C4-2B (cell line): ENCODE measurements at regions not wholly inside any gene's neighbourhood (a gene's known extent, or its start where the extent isn't known, plus 50 kb on each side); places are given as distances from the start of the nearest gene placed in this dataset.

Experiments
- ZFX ChIP-seq: fragments of 450-650 bp; IDR thresholded peaks from 2 replicates; pipeline ENCODE4 v1.6.1; 2017
- TF ChIP-seq, protein P1 (sequence below): fragments of 450-650 bp; conservative IDR thresholded peaks from 2 replicates; pipeline ENCODE4 v1.5.1; 2017; ENCODE audit warnings: mild to moderate bottlenecking

DNA sequence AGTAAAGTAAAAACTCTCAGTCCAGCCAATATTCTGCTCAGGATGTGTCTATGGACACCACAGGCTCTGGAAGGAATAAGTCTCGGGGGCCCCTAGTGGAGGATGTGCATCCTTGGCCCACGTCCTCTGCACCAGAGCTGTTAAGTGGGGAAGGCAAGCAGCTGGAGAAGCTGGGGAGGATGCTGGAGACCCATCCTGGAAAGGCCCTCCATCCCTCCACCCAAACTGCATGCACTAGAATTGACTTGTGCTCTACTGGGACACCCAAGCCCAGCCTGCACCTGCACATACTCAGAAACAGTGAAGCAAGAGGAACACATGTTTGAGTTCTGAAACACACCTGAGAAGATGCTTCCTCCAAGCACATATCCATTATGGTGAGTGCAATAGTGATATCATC lies 307.8 kb downstream of the TSHZ3 start:
- TF ChIP-seq, protein P1, sequence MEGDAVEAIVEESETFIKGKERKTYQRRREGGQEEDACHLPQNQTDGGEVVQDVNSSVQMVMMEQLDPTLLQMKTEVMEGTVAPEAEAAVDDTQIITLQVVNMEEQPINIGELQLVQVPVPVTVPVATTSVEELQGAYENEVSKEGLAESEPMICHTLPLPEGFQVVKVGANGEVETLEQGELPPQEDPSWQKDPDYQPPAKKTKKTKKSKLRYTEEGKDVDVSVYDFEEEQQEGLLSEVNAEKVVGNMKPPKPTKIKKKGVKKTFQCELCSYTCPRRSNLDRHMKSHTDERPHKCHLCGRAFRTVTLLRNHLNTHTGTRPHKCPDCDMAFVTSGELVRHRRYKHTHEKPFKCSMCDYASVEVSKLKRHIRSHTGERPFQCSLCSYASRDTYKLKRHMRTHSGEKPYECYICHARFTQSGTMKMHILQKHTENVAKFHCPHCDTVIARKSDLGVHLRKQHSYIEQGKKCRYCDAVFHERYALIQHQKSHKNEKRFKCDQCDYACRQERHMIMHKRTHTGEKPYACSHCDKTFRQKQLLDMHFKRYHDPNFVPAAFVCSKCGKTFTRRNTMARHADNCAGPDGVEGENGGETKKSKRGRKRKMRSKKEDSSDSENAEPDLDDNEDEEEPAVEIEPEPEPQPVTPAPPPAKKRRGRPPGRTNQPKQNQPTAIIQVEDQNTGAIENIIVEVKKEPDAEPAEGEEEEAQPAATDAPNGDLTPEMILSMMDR = no peak
- no peak for TF ChIP-seq ZFX
